Breast epithelium (tissue), 3 donors: ENCODE measurements at regions not wholly inside any gene's neighbourhood (a gene's known extent, or its start where the extent isn't known, plus 50 kb on each side); places are given as distances from the start of the nearest gene placed in this dataset.

Experiments
- CTCF ChIP-seq, 3 donors: fragments of 450-650 bp; IDR thresholded peaks; one replicate each; pipeline ENCODE4 v1.5.1; 2016 to 2017; ENCODE audit warnings: antibody characterized with exemption in 3 of 3, mild to moderate bottlenecking in 3 of 3, moderate library complexity in 3 of 3
- POLR2A ChIP-seq: fragments of 450-650 bp; IDR thresholded peaks from one replicate; pipeline ENCODE4 v1.6.1; 2016; ENCODE audit warnings: antibody characterized with exemption, mild to moderate bottlenecking, moderate library complexity

GRCh38 chr3:159600291-159600690, 388.3 kb upstream of the IL12A start:
- TF ChIP-seq CTCF (IDR thresholded peaks at IDR 0.05) (no peak), POLR2A (no peak)
